ENCODE measurements at regions not wholly inside any gene's neighbourhood (a gene's known extent, or its start where the extent isn't known, plus 50 kb on each side); places are given as distances from the start of the nearest gene placed in this dataset.
"Not testable (repeated sequence)": the region's sequence is repeated elsewhere in the genome, so short reads cannot be mapped to it uniquely, and the experiment has no call there.

DNA sequence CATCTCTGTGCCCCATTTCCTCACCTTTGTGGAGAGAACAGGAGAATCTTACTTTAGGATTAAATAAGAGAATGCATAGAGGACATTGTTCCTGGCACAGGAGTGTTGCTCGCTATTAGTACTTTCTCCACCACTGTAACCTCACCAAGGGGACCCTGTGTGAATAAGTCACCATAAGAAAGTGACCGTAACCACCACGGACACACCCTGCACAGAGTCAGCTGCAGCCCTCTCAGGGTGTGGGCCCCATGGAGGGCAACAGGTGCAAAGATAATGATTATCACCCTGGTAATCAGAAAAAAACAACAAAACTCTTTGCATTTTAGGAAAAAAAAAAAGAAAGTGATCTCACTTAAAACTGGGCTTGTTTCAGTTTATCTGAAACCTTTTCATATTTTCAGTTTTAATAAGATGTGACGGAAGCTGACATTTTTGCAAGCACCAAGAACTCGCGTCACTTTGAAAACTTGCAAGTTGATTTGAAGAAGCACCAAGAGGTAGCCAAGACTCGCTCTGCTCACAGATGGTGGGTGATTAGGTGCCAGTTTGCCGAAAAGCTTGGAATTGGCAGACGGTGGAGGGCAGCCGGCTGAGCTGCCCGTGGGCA lies 87.0 kb upstream of the VRK1 start:
- H3K4me1 ChIP-seq: no peaks in the 10 kb centered on the region
- TF ChIP-seq, protein P1, sequence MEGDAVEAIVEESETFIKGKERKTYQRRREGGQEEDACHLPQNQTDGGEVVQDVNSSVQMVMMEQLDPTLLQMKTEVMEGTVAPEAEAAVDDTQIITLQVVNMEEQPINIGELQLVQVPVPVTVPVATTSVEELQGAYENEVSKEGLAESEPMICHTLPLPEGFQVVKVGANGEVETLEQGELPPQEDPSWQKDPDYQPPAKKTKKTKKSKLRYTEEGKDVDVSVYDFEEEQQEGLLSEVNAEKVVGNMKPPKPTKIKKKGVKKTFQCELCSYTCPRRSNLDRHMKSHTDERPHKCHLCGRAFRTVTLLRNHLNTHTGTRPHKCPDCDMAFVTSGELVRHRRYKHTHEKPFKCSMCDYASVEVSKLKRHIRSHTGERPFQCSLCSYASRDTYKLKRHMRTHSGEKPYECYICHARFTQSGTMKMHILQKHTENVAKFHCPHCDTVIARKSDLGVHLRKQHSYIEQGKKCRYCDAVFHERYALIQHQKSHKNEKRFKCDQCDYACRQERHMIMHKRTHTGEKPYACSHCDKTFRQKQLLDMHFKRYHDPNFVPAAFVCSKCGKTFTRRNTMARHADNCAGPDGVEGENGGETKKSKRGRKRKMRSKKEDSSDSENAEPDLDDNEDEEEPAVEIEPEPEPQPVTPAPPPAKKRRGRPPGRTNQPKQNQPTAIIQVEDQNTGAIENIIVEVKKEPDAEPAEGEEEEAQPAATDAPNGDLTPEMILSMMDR (IDR thresholded peaks at IDR 0.05): no peak
- TF ChIP-seq POLR2A (IDR thresholded peaks at IDR 0.05): no peak
- H3K27ac ChIP-seq: no peak overlapping the region
- no peaks in the 10 kb centered on the region for H3K36me3 ChIP-seq
- no peaks in the 10 kb centered on the region for H3K27me3 ChIP-seq
- no peak for DNase-seq
- no peaks in the 10 kb centered on the region for H3K9me3 ChIP-seq
- no peak overlapping the region for H3K4me3 ChIP-seq

DNA sequence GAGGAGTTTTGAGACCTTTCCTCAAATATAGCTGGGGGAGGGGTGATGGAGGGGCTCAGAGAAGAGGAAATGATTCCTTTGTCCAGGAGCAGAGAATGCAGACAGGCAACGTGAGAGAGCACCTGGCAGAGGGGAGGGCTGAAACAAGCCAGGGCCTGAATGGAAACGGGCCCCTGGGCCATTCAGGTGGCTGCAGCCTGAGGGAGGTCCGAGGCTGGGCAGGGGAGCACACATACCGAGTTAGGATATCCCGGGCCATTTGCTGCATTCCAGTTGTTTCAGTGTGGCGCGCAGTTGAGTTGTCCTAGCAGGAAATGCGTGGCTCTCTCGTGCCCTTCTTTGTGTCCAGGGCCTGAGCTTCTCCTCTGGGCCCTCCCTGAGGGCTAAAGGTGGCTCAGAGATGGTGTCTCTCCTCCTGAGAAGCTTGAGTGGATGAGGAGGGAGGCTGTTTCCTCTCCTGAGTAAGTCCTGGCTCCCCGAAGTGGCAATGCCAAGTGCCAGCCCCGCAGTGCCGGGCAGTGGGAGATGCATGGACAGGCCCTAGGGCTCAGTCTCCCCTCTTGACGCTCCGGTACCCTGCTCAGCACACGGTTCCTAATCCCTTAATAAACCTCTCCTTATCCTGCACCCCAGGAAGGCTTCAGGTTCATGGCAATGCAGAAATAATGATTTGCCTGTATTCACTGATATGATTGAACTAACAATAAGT lies 85.5 kb upstream of the VRK1 start:
- no peak overlapping the region for H3K27ac ChIP-seq
- TF ChIP-seq, protein P1 (IDR thresholded peaks at IDR 0.05): no peak
- no peak for TF ChIP-seq POLR2A (IDR thresholded peaks at IDR 0.05)
- no peak for DNase-seq
- no peaks in the 10 kb centered on the region for H3K27me3 ChIP-seq
- H3K36me3 ChIP-seq: no peaks in the 10 kb centered on the region
- no peaks in the 10 kb centered on the region for H3K9me3 ChIP-seq
- H3K4me1 ChIP-seq: no peaks in the 10 kb centered on the region
- no peak overlapping the region for H3K4me3 ChIP-seq

DNA sequence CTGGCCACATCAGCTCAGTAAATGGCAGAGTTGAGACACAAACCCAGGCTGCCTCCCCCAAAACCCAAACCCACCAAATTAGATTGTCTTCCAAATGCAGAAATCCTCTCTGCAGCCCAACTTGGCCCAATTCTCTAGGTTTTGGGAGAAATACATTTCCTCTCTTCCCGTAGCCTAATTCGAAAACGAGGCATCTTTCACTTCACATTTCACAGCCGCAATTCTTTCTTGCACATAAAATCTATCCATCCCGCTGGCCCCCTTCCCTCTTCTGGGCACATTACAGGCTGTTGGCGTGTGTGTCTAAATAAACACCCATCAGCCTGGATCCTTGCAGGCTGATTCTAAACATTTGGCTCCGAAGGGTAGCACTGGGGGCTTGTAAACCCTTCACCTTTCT lies 83.8 kb upstream of the VRK1 start:
- H3K4me1 ChIP-seq: no peaks in the 10 kb centered on the region
- H3K9me3 ChIP-seq: no peaks in the 10 kb centered on the region
- H3K27ac ChIP-seq: no peak overlapping the region
- H3K27me3 ChIP-seq: no peaks in the 10 kb centered on the region
- TF ChIP-seq, protein P1 (IDR thresholded peaks at IDR 0.05): no peak
- TF ChIP-seq POLR2A (IDR thresholded peaks at IDR 0.05): no peak
- H3K4me3 ChIP-seq: no peak overlapping the region
- H3K36me3 ChIP-seq: no peaks in the 10 kb centered on the region
- DNase-seq: no peak

DNA sequence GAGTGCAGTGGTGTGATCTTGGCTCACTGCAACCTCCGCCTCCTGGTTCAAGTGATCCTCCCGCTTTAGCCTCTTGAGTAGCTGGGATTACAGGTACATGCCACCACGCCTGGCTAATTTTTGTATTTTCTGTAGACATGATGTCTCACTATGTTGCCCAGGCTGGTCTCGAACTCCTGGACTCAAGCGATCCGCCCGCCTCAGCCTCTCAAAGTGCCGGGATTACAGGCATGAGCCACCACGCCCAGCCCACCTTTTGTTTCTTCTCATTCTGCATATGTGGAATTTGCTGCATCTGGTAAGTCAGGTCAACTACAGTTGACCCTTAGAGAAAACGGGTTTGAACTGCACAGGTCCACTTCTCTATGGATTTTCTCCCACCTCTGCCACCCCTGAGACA lies 82.6 kb upstream of the VRK1 start:
- not testable (repeated sequence) for DNase-seq, H3K27me3 ChIP-seq, H3K4me3 ChIP-seq, H3K36me3 ChIP-seq, H3K9me3 ChIP-seq, H3K27ac ChIP-seq, H3K4me1 ChIP-seq

DNA sequence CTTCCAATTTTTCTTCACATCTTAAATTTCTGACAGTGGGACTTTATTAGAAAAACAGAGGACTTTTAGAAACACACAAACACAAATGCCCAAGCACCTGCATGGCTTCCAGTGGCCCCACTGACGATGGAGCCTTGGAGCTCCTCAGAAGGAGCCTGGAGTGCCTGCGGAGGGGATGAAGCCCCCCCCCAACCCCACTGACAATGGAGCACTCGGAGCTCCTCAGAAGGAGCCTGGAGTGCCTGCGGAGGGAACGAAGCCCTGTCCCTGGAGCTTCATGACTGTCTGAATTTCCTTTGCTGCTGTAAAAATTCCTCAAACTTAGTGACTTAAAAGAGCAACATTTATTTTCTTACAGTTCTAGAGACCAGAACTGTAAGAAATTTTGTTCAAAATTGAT lies 80.1 kb upstream of the VRK1 start:
- no peaks in the 10 kb centered on the region for H3K4me1 ChIP-seq
- H3K27me3 ChIP-seq: no peaks in the 10 kb centered on the region
- H3K9me3 ChIP-seq: no peaks in the 10 kb centered on the region
- no peak for DNase-seq
- H3K36me3 ChIP-seq: no peaks in the 10 kb centered on the region
- H3K4me3 ChIP-seq: no peak overlapping the region
- TF ChIP-seq POLR2A (IDR thresholded peaks at IDR 0.05): no peak
- TF ChIP-seq, protein P1 (IDR thresholded peaks at IDR 0.05): no peak
- no peak overlapping the region for H3K27ac ChIP-seq

DNA sequence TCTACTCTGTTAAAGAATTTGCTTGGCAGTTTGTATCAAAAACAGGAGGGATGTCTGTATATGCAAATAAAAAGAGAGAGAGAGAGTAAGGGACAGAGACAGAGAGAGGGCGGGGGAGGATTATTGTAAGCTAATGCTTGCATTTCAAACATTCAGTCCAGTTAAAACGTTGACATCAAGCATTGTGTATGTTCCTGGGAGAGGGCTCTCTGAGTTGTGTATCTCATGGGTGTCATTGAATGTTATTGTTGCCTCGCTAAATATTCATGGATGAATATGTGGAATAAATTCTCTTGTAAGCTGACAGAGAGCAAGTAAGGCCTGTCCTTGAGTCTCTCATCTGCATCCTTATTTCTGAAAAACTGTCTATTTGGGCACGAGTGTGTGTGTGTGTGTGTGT lies 78.8 kb upstream of the VRK1 start:
- TF ChIP-seq, protein P1 (IDR thresholded peaks at IDR 0.05): no peak
- TF ChIP-seq POLR2A (IDR thresholded peaks at IDR 0.05): no peak
- DNase-seq: no peak
- no peak overlapping the region for H3K4me3 ChIP-seq

DNA sequence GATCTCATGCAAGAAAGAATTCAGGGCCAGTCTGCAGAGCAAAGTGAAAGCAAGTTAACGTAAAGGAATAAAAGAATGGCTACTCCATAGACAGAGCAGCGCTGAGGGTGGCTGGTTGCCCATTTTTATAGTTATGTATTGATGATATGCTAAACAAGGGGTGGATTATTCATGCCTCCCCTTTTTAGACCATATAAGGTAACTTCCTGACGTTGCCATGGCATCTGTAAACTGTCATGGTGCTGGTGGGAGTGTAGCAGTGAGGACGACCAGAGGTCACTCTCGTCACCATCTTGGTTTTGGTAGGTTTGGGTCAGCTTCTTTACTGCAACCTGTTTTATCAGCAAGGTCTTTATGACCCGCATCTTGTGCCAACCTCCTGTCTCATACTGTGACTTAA lies 76.5 kb upstream of the VRK1 start:
- not testable (repeated sequence) for H3K36me3 ChIP-seq, DNase-seq, H3K9me3 ChIP-seq, H3K4me3 ChIP-seq, H3K27me3 ChIP-seq, H3K4me1 ChIP-seq, H3K27ac ChIP-seq

More for the DNA sequence above, 78.8 kb upstream of the VRK1 start:
- Histone ChIP-seq H3K27ac (no peak overlapping the region), H3K9me3 (no peaks in the 10 kb centered on the region), H3K4me1 (no peaks in the 10 kb centered on the region), H3K36me3 (no peaks in the 10 kb centered on the region), H3K27me3 (no peaks in the 10 kb centered on the region)
